ENCODE measurements at regions not wholly inside any gene's neighbourhood (a gene's known extent, or its start where the extent isn't known, plus 50 kb on each side); places are given as distances from the start of the nearest gene placed in this dataset.

DNA sequence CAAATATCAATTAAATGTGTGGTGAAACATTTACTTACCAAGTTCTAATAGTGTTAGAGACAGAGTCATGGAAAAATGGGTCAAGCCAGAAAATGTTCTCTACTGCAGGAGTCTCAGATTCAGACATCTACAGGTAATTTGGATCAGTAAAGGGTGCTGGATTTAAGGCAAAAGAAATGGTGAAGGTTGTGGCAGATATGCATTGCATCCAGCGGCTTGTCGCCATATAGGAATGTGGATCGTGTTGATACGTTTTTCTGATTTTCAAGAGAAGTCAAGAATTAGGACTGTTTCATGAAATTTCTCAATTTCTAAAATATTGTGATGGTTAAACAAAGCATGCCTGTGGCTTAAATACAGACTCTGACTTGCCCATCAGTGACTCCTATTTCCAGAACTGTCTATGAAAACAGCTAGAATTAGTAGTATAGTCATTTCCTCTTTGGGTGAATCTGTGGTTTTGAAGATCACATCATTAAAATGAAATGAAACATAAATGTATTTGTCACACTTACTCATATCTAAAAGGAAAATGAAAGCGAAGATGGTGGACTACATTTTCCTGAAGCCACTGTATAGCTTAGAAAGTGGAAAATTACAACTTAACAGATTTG, 110.1 kb upstream of the VEGFC start:
- DNase-seq, result peak in 1 of 2 donors; percentile 2

DNA sequence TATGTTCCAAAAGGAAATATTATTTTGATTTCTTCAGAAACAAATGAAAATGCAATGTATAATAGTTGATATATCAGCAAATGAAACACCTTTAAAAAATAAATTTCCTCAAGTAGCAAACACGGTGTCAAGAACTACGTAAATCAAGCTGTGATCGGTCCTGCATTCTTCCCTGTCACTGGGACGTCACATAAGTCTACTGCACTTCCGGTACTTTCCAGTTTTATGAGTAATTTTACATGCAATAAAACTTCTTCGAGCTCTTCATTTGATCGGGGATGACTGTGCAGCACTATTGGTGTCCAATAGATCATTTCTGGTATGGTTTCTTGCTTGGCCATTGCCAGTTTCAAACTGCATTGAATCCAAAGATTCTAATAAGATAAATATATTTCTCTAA, 114.0 kb upstream of the VEGFC start:
- no peak for DNase-seq

DNA sequence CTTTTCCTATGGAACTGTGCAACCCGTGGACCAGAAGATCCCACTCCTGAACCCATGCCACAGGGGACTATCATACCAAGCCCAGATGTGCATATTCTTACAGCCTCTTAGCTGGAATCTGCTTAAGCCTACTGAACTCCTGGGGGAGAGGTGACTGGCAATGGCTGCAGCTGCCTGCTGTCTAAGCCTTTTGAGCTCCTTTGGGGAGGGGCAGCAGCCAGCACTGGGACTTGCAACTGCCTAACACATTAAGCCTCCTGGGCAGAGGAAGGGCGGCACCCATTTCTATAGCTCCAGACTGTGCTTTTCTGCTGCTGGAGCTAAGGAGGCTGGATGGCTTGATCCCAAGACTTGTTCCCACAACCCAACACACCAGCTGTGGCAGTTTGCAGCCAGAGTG, 117.9 kb upstream of the VEGFC start:
- DNase-seq, result no peak

DNA sequence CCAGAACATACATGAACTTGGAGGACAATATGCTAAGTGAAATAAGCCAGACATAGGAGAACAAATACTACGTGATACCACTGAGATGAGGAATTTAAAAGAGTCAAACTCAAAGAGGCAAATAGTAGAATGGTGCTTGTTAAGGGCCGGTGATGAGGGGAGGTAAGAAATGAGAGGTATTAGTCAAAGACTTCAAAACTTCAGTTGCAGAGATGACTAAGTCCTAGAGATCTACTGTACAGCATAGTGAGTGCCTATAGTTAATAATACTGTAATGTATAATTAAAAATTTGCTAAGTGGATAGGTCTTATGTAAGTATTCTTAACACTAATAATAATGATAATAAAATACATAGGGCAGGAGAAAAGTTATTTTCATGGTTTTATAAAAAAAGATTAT, 126.9 kb upstream of the VEGFC start:
- DNase-seq, result no peak

DNA sequence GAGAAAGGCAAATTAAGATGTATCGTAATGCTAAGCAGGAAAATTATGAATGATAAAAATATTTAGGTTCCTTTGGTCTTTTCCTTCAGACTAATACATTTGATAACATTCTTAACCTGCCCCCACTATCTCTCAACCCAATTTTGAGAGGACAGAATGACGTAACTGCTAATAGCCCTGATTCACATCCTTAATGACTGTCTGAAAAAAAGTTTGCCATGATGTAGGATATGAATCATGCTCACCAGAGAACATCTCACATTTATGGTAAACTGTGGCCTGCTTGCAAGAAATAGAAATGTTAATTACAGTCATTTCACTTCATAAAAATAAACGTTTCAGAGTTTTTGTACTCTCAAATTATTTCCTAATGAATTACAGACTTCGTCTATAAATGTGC, 128.0 kb upstream of the VEGFC start:
- no peak for DNase-seq

DNA sequence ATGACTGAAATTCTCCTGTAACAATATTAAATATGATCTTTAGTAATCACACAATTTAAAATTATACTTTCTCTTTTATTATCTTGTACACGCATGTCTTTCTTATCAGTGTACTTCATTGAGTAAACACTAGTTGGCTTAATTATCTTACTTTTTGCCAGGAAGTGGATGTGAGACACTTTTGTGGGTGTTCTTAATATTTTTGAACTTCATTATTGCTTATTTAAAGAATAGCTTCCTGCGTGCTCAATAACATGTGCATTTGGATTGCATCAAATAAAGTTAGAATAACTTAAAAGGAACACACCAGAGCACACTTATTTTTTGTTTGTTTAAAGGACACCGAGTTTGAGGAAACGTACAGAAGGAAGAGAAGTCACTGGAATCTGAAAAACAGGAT, 128.5 kb upstream of the VEGFC start:
- DNase-seq, result no peak

DNA sequence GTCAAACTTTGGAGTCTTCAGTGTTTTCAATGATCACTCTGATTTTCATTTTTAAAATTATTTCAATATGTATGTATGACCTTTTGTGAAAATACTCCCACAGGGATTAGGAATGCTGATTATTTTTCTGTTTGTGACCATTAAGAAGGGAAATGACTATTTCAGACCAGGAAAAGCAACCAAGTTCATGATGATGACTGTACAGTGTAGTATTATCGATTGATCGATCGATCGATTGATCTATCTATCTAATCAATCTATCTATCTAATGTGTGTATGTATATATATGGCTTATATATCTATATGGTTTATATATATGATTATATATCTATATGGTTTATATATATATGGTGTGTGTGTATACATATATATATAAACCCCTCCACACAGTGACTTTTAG, 131.5 kb upstream of the VEGFC start:
- DNase-seq, result no peak

DNA sequence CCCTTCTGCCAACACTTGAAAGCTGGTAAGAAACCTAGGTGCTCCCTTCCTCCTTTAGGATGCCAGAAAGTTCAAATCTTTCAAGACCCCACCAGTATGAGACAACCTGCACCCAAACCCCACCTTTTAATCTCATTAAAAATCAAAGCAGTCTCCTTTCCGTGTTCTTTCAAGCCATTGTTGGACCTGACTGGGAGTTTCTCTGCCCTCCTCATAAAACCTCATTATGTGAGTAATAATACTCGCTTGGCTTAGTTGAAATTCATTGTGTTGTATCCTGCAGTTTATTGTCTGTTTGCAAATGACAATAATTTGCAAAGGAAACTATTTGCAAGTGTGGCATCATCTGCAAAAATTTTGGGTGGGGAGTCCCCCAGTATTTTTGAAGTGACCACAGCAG, 133.2 kb upstream of the VEGFC start:
- no peak for DNase-seq

DNA sequence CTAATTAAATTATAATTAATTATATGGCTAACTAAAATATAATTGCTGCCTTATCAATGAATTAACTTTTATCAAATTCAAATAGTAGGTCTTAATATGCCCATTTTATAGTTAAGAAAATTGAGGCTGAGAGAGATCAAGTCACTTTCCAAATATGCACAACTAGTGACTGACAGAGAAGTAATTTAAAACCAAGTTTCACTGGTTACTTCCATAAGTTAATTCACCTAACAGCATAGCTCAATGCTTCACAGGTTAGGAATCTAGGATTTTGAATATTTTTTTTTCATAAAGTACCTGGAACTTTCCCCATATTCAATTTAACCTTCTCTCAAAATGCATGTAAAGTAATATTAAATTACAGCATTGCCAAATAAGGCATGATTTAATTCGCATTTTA, 134.4 kb upstream of the VEGFC start:
- DNase-seq, result no peak

DNA sequence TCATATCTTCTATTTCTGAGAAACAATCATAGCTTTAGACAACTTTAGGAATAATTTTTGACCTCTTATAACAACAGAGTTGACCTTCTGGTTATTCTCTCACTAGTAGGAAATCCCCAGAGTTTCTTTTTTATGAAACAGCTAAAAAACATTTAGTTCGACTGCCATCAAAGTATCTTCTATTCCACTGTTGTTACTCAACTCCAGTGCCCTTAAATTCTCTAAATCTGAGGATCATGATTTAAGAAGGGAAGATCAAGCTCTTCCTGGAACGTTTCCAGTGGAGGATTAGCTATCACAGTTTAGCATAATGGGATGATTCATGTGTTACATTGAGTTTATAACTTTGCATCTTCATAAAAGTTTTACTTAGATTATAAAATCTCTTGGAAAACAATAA, 134.9 kb upstream of the VEGFC start:
- DNase-seq, result no peak

DNA sequence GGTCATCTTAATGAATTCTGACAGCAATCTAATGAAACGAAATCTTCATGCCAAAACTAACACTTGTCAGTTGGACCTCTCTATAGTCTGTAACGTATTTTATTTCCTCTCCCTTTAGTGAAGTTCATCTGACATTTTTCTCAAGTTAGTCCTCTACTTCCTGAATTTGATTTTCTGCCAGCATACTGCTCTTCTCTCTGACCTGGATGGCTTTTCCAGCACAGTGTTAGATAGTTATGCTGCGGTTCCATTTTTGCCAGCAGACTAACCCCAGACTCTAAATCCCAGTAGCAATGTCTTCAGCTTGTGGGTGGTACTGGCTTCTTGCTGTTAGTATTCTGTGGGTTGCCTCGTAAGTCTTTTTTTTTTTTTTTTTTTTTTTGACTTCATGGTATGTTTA, 146.7 kb upstream of the VEGFC start:
- DNase-seq, result no peak

DNA sequence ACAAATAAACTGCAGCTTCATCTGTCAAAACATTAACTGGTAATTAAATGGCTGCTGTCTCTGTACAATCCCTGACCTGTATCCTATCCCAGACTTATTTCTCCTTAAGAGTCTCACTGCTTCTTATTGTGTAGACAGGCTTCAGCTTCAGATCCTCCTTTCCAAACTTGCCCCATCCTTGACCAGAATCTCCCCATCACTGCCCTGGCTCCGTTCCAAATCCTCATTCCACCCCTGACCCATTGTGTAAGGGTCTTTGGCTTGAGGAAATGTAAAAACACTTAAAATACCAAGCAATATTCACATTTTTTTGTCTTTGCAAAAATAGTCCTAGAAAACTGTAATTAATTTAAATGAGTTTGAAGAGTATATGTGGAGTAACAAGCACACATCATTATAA, 152.6 kb upstream of the VEGFC start:
- no peak for DNase-seq

DNA sequence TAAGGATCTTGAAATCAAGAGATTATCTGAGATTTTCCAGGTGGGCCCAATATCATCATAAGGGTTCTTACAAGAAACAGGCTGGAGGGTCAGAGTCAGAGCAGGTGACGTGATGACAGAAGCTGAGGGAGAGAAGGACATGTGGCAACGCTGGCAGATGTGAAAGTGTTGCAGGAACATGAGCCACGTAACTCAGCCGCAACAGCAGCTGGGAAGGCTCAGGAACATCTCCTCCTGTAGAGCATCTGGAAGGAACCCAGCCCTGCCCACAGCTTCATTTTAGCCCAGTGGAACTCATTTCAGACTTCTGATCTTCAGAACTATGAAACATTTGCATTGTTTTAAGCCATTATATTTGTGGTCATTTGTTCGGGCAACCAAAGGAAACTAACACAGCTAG, 156.3 kb upstream of the VEGFC start:
- no peak for DNase-seq

DNA sequence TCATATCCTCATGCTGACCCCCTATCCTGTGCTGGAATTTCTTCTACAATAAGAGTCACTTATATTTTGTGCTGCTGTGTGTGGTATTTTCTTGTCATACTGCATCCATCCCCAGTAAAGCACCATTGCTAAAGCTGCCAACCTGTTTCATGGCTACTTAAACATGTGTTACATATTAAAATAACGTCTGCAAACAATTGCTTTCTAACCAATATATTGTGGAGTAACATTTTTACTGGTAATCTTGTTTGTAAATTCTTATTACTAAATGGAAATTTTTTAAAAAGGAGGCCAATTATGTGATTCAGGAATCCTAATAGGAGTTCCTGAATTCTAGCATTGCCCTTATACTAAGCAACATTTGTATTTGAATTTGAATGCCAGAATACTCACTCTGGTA, 160.3 kb upstream of the VEGFC start:
- no peak for DNase-seq

DNA sequence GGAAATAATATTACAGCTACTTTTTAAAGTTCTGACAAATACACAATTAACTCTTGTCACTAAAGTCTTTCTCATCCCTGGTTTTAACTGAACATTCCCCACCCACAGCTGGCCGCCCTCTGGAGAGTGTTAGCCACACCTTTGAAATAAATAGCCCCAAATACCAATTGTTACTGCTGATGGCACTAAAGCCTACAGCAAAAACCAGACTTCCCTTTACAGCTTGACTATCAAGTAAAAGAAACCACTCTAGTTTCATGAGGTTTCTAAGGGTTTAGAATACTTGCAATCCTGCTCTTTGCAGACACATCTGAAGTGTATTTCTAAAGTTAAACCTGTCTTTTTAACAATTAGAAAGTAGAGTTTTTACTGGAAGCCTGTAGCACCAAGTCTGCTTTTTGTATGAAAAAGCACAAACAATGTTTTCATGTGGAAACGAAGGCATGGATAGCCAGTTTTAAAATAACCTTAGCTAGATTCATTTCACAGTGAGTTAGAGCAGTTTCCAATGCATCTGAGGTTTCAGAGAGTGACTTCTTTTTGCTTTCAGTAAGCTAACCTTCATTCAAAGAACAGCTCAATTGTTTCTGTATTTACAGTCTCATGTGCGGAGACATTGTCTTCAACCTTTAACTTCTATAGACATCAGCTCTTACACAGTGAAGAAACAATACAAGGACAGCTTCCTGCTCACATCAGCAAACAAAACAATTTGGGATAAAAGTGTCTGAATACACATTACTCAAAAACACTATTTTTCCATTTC, 164.8 kb upstream of the VEGFC start:
- no peak for DNase-seq

DNA sequence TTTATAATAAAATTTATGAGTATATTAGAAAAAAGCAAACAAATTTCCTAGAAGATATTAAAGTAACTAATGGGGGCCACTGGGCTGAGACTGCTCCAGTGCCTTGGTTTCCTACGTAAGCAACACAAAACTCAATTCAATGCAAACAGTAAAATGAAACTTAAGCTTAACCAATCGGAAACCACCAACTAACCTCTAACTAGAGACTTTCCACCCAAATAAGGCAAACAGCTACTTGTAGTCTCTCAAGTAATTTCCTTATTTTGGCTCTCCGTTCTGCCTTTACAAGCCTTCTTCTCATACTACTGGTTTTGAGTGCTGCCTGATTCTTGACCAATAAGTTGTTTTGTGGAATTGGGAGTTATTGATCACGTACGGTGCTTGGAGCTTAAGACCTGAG, 167.3 kb upstream of the VEGFC start:
- no peak for DNase-seq

DNA sequence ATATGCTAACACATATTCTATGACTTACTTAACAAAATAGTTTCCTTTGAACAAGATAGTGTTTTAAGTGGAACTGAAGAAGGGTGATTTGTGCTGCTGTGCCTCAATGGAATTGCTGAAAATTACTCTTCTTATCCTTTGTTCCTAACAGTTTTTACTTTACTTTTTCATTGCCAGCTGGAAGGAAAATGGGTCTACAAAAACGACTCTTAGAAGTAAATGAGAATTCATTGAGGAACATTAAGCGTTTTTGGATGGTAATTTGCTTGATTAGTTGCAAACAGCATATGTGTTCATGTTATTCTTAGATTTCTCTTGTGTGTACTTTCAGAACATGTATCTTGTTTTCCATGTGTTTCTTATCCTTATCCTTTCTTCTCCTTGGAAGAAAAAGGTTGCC, 170.4 kb upstream of the VEGFC start:
- DNase-seq, result no peak

DNA sequence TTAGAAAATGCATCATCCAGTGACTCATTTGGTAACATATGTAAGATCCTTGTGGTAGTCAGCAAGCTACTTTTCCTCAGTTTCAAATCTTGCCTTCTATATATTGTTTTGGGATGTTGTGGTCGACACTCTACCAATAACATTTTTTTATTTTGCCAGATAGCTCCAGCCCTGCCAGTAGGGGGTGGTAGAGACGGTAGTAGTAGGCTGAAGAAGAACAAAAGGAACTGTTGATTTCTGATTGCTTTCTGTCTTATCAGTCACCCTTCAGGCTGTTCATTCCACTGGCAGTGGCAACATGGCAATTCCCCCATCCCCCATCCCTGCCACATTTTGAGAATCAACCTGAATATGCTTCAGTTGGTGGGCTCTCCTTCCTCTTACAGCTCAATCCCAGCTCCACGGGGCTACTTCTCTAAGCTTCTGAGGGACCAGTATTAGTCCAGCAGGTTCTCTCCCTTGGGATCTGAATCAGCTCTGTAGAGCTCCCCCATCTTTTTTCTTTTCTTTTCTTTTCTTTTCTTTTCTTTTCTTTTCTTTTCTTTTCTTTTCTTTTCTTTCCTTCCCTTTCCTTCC, 171.5 kb upstream of the VEGFC start:
- DNase-seq, result no peak

DNA sequence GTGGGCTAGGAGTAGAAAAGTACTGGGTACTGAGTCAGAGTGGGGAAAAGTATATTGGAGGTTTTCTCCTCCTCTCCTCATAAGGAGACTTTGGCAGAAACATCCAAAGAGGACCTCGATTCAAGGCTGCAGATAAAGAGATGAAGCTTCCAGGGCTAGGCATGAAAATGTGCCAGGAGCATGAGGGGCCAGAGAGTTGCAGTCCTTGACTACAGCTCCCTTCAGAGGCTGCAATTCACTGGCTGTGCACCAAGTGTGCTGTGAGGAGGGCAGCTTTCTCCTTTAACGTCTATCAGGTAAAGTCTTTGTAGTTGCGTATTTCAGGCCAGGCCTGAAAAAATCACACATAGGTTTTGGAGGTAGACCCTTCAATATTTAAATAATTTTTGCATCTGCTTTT, 174.9 kb upstream of the VEGFC start:
- DNase-seq, result no peak

DNA sequence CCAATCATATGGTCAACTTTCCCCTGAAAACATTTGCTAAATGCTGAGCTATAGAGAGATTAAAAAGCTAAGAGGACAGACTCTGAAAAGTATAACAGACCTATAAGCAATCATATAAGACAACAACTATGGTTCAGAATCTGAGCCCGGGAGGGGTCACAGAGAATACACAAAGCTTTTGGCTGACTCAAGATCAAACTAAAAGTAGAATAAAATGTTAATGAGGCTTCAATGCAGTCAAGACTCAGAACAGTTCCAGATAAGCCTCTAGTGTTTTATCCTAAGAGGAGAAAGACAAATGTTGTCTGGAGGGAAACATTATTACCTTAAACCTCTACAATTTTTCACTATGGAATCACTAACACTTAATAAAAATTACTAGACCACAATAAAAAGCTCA, 175.4 kb upstream of the VEGFC start:
- no peak for DNase-seq

DNA sequence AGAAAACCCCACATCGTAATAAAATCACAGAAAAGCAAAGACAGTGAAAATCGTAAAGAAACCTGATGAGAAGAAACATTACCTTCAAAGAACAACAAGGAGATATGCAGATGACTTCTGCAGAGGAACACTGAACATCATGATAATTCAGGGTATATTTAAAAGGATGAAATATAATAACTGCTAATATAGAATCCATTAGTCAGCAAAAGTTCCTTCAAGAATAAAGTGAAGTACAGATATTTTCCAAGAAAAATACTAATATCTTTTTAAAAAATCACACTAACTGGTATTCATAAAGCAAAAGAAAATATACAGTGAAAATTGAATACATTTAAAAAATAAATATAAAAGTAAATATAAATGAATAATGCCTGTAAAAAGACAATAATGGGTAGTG, 176.3 kb upstream of the VEGFC start:
- no peak for DNase-seq

DNA sequence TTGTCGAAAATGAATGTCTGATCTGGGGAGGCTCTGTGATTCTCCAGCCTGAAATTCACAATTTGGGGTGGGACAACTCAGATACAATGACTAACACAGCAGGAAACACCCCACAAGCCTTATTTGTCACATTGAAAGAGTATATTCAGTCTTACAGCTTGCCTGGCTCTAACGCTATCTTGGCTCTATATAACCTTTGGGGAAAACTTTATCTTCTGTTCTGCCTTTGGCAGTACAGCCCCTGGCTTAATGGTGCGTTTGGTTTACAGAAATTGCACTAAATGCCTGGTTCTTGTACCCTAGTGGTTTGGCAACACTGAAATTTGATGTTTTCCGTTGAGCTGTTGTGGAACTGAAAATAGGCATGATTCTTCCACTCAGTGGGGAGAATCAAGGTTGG, 178.1 kb upstream of the VEGFC start:
- no peak for DNase-seq

DNA sequence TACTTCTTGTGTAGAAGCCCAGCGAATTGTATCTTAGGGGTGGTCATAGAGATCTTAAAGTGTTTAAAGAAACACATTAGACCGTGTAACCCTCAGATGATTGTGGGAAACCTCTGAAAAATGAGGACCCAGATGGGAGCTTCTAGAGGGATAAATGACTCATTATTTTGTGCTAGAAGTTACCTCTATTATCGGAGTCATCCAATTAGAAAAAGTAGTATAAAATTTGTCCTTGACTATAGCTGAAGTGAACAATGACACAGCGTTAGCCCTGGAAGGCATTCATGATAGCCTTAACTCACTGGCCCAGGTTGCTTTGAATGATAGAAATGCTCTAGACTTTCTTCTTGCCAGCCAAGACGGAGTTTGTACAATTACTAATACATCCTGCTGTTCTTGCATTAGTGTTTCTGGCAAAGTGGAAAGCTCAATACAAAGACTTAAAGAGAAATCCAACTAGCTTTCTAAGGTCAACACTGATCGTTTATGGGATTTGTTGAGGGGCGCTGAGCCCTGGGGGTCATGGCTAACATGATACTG, 178.9 kb upstream of the VEGFC start:
- no peak for DNase-seq

DNA sequence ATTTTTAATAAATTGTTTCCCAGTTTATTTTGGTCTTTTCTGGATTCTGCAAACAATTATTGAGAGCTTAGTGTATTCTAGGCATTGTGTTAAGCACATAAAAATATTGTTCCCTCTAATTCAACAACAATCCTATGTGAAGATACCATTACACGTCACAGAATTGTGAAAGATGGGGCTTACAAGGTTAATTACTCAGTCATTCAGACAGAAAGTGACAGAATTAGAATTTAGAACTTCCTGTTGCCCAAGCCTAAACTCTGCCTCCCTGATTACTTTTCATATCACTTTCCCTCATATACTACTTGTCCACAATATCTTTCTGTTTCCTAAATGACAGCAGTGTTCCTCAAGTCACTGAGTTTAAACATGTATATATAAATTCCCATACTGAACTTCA, 186.7 kb upstream of the VEGFC start:
- no peak for DNase-seq

DNA sequence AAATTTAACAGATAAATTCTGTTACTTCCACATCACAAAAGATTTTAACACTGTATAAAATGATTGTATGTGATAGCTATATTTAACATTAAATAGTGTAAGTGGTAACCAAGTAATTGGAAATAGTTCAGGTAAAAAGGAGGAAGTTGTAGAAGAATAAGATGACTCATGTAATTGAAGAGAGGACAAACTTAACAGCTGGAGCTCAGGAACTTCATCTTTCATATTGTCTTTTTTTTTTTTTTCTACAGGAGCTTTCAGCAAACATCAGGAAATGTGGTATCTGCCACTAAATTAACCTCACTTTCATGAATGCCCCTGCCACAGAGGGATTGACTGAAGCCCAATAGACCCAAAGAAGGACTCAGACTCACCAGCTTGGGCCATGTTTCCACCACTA, 188.4 kb upstream of the VEGFC start:
- no peak for DNase-seq

Measured in CD4-positive, alpha-beta T cell treated with Interferon alpha-2 for 1 hour (primary cell).